ENCODE measurements at regions not wholly inside any gene's neighbourhood (a gene's known extent, or its start where the extent isn't known, plus 50 kb on each side); places are given as distances from the start of the nearest gene placed in this dataset.

DNA sequence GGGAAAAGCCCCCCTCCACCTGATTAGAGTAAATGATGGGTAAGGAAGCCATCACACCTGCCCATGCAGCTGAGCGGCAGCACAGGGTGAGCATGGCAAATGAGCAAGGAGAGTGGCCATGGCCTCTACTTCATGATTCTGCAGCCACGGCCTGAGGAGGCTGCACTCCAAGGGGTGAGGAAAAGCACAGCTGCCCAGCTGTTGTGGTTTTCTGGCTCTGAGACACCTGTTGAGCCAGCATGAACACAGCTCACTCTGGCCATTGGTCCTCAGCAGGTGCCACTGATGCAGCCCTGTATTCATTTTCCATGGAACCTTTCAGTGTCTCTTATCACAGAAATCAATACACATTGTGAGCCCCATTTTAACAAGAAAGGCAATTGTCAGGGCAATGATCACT lies 707.2 kb downstream of the AACS start:
- no peak overlapping the region for H3K4me3 ChIP-seq (ENCODE audit: low read depth, low read length)
- no peak for TF ChIP-seq CTCF (IDR thresholded peaks at IDR 0.05; ENCODE audit: insufficient read depth, low read depth, low read length)
- DNase-seq (ENCODE audit: low read depth): no peak

- H3K4me3 ChIP-seq (ENCODE audit: low read depth, low read length): no peak overlapping the region
- TF ChIP-seq CTCF (IDR thresholded peaks at IDR 0.05; ENCODE audit: insufficient read depth, low read depth, low read length): no peak
- DNase-seq (ENCODE audit: low read depth): no peak
Observed at GRCh38 chr12:125773033-125773640, 707.9 kb downstream of the AACS start.

DNA sequence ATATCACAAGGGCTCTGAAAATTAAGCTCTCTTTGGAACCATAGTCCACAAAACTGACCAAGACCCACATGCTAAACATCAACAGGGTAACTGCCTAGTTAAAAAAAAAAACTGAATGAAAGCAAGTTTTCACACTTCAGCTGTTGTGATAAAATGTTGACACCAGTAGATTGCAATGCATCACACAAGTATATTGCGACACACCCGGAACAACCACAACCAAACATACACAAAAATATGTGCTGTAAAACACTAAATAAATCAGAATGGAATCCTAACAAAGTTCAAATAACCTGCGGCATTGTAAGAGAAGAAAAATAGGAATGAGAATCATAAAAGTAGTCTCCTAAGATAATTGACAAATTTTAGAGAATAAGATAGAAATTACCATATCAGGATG lies 710.3 kb downstream of the AACS start:
- no peak overlapping the region for H3K4me3 ChIP-seq (ENCODE audit: low read depth, low read length)
- TF ChIP-seq CTCF (IDR thresholded peaks at IDR 0.05; ENCODE audit: insufficient read depth, low read depth, low read length): no peak
- peak; percentile 40 for DNase-seq (ENCODE audit: low read depth)

GRCh38 chr12:125776212-125776611 lies 711.0 kb downstream of the AACS start:
- no peak for DNase-seq (ENCODE audit: low read depth)
- H3K4me3 ChIP-seq (ENCODE audit: low read depth, low read length): no peak overlapping the region
- TF ChIP-seq CTCF (IDR thresholded peaks at IDR 0.05; ENCODE audit: insufficient read depth, low read depth, low read length): no peak

DNA sequence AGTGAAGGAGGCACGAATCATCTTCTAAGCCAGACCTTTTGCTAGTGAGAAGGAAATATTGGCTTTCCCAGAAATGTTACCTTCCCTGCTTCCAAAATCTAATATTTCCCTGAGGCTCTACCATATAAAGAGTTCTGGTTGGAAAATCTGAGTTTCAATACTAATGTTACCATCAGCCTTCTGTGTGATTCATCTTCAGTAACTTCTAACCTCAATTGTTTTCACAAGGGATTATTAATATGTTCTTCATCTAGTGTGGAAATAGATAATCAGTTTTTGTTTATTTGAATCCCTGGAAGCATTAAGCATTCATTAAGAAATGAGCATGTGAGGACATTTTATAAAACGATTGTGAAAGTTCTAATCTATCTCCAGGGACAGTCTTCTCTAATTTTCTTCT lies 720.9 kb downstream of the AACS start:
- no peak for TF ChIP-seq CTCF (IDR thresholded peaks at IDR 0.05; ENCODE audit: insufficient read depth, low read depth, low read length)
- no peak for DNase-seq (ENCODE audit: low read depth)
- no peak overlapping the region for H3K4me3 ChIP-seq (ENCODE audit: low read depth, low read length)

GRCh38 chr12:125794401-125794800 lies 729.2 kb downstream of the AACS start:
- no peak for TF ChIP-seq CTCF (IDR thresholded peaks at IDR 0.05; ENCODE audit: insufficient read depth, low read depth, low read length)
- no peak for DNase-seq (ENCODE audit: low read depth)
- no peak overlapping the region for H3K4me3 ChIP-seq (ENCODE audit: low read depth, low read length)
